ENCODE measurements at regions not wholly inside any gene's neighbourhood (a gene's known extent, or its start where the extent isn't known, plus 50 kb on each side); places are given as distances from the start of the nearest gene placed in this dataset.

- in situ Hi-C loops (cut with MboI; ENCODE audit: low pct_unique_long_range_greater_than_20kb, low sequenced_read_pairs, unreplicated experiment): loop anchor here (25.0 kb wide), 1 partner anchor 232 kb away; no protein-coding TSS in a partner anchor
- no peak for TF ChIP-seq CTCF (IDR thresholded peaks at IDR 0.05; ENCODE audit: extremely low read depth, insufficient read depth, missing control alignments)
- no peak for DNase-seq (ENCODE audit: low spot score)
Observed at GRCh38 chr1:116819081-116819480, 64.9 kb downstream of the CD2 start.

DNA sequence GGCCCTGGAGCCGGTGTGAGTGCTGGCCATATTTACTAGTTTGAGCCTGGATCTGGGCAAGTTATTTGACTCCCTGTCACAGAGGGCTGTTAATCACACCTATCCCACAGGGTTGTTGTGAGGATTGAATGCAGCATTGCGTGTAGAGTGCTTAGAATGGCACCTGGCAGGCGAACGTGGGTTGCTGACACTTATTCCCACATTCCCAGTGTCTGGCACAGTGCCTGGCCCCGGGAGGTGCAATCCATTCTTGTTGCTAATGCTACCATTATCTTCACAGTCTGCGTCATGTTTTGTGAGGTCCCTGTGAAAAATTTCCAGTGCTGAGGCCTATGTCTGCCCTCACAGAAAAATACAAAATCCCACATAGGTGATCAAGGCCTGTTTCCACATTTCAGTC, 66.1 kb downstream of the CD2 start:
- in situ Hi-C loops (cut with MboI; ENCODE audit: low pct_unique_long_range_greater_than_20kb, low sequenced_read_pairs, unreplicated experiment): loop anchor here (10.0 to 25.0 kb wide), 2 partner anchors 233 to 234 kb away; no protein-coding TSS in a partner anchor
- TF ChIP-seq CTCF (IDR thresholded peaks at IDR 0.05; ENCODE audit: extremely low read depth, insufficient read depth, missing control alignments): no peak
- no peak for DNase-seq (ENCODE audit: low spot score)

DNA sequence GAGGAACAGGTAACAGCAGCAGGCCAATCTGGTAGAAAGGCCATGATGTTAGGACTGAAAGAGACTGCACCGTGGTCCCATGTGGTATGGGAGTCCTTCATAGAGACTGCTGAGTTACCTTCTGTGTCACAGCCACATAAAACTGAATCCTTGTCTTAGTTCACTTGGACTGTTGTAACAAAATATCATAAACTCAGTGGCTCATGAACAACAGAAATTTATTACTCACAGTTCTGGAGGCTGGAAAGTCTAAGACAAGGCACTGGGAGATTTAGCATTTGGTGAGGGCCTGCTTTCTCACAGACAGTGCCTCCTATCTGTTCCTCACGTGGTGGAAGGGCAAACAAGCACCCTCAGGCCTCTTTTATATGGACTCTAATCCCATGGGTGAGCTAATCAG, 67.5 kb downstream of the CD2 start:
- TF ChIP-seq CTCF (IDR thresholded peaks at IDR 0.05; ENCODE audit: extremely low read depth, insufficient read depth, missing control alignments): no peak
- DNase-seq (ENCODE audit: low spot score): no peak
- in situ Hi-C loops (cut with MboI; ENCODE audit: low pct_unique_long_range_greater_than_20kb, low sequenced_read_pairs, unreplicated experiment): loop anchor here (10.0 to 25.0 kb wide), 2 partner anchors 233 to 234 kb away; no protein-coding TSS in a partner anchor

DNA sequence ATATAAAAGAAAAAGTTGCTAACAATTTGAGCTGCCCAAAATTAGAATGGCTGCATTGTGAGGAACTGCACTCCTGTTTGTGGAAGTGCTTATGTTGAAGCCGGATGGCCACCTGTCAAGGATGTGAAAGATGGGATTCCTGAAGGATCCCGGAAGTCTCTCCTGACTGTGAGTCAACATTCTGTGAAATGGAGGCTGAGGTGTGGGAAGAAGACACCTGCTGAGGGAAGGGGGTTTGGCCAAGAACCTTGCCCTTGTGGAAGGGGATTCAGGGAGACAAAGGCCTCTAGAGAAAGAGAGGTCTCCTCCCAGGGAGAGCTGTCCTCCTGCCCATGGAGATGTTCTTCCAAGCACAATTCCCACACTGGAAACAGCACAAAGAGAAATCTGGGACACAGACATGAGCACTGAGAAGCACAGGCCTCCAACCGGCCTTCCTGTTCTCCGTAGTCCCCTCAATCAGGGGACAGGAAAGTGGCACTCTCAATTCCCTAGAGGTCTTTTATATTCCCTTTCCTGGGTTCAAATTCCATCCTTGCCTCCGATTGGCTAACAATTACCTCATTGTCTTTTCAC, 70.5 kb downstream of the CD2 start:
- no peak for TF ChIP-seq CTCF (IDR thresholded peaks at IDR 0.05; ENCODE audit: extremely low read depth, insufficient read depth, missing control alignments)
- in situ Hi-C loops (cut with MboI; ENCODE audit: low pct_unique_long_range_greater_than_20kb, low sequenced_read_pairs, unreplicated experiment): loop anchor here (10.0 to 25.0 kb wide), 2 partner anchors 230 to 237 kb away; no protein-coding TSS in a partner anchor
- no peak for DNase-seq (ENCODE audit: low spot score)

- in situ Hi-C loops (cut with MboI; ENCODE audit: low pct_unique_long_range_greater_than_20kb, low sequenced_read_pairs, unreplicated experiment): loop anchor here (10.0 kb wide), 1 partner anchor 230 kb away; no protein-coding TSS in a partner anchor
- DNase-seq (ENCODE audit: low spot score): no peak
- no peak for TF ChIP-seq CTCF (IDR thresholded peaks at IDR 0.05; ENCODE audit: extremely low read depth, insufficient read depth, missing control alignments)
Observed at GRCh38 chr1:116825207-116825719, 71.0 kb downstream of the CD2 start.

DNA sequence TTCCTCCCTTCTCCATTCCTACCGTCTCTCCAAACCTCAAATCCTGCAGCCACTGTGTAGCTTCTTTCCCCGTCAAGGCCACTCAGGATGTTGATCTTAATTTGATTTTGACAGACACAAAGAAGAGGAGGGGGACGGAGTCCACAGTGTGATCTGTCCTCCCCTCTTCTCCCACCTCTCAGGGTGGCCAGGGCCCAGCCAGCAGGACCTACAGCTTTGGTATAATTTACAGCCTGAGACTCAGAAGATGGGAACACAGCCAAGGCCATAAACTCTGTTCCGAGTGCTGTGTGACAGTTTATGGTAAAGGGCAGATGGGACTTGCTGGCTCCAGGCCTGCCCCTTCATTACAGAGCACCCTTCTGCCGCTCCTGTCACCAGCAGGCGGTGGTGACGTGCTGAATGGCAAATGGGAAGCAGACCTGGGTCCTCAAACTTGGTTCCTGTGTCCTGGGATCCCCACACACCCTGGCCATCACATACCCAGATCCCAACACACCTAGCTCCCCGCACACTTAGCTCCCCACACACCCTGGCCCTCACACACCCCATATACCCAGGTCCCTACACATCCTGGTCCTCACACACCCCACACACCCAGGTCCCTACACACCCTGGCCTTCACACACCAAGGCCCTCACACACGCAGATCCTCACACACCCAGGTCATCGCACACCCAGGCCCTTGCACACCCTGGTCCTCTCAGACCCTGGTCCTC, 71.6 kb downstream of the CD2 start:
- no peak for DNase-seq (ENCODE audit: low spot score)

More for the DNA sequence above, 71.6 kb downstream of the CD2 start:
- TF ChIP-seq CTCF (IDR thresholded peaks at IDR 0.05; ENCODE audit: extremely low read depth, insufficient read depth, missing control alignments): no peak
- in situ Hi-C loops (cut with MboI; ENCODE audit: low pct_unique_long_range_greater_than_20kb, low sequenced_read_pairs, unreplicated experiment): loop anchor here (10.0 kb wide), 1 partner anchor 229 kb away; no protein-coding TSS in a partner anchor
